Fibroblast of villous mesenchyme (primary cell): ENCODE measurements at regions not wholly inside any gene's neighbourhood (a gene's known extent, or its start where the extent isn't known, plus 50 kb on each side); places are given as distances from the start of the nearest gene placed in this dataset.

Source experiments
- DNase-seq: peaks from one replicate; pipeline ENCODE4 v3.0.0-alpha.2; 2010; ENCODE audit warnings: low read depth
- H3K4me3 ChIP-seq: 2 replicates; pipeline ENCODE4 v1.5.1; 2011; ENCODE audit warnings: low read depth, mild to moderate bottlenecking, low read length
- TF ChIP-seq, protein P1 (sequence below): IDR thresholded peaks from 2 replicates; pipeline ENCODE4 v1.5.1; 2012; ENCODE audit warnings: low read depth, mild to moderate bottlenecking, low read length; ENCODE audit not compliant: insufficient read depth

- no peak overlapping the region for H3K4me3 ChIP-seq
- DNase-seq: no peak
- TF ChIP-seq, protein P1, sequence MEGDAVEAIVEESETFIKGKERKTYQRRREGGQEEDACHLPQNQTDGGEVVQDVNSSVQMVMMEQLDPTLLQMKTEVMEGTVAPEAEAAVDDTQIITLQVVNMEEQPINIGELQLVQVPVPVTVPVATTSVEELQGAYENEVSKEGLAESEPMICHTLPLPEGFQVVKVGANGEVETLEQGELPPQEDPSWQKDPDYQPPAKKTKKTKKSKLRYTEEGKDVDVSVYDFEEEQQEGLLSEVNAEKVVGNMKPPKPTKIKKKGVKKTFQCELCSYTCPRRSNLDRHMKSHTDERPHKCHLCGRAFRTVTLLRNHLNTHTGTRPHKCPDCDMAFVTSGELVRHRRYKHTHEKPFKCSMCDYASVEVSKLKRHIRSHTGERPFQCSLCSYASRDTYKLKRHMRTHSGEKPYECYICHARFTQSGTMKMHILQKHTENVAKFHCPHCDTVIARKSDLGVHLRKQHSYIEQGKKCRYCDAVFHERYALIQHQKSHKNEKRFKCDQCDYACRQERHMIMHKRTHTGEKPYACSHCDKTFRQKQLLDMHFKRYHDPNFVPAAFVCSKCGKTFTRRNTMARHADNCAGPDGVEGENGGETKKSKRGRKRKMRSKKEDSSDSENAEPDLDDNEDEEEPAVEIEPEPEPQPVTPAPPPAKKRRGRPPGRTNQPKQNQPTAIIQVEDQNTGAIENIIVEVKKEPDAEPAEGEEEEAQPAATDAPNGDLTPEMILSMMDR: no peak
Measured at GRCh38 chr1:201747261-201747660, 81.7 kb upstream of the IPO9 start.

DNA sequence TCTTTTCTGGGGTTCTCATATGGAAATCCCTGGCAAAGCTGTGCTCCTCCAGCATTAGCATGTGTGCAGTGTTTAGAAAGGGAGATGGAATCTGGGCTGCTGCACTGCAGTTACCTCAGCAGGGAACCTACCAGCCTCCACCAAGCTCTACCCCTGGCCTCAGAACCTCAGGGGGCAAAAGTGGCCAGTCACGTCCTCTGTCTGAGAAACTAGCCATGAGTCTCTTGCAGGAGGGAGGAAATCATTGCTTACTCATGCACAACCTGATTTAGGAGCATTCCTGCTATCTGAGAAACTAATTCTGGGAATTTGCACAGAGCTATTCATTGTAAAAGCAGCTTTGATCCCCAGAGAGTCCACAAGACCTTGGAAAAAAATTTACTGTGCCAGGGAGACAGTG is 80.6 kb upstream of the IPO9 start:
- DNase-seq: peak; percentile 92
- TF ChIP-seq, protein P1: no peak
- no peak overlapping the region for H3K4me3 ChIP-seq

GRCh38 chr1:201749059-201749690 is 79.8 kb upstream of the IPO9 start:
- DNase-seq: no peak
- TF ChIP-seq, protein P1: no peak
- H3K4me3 ChIP-seq: no peak overlapping the region

DNA sequence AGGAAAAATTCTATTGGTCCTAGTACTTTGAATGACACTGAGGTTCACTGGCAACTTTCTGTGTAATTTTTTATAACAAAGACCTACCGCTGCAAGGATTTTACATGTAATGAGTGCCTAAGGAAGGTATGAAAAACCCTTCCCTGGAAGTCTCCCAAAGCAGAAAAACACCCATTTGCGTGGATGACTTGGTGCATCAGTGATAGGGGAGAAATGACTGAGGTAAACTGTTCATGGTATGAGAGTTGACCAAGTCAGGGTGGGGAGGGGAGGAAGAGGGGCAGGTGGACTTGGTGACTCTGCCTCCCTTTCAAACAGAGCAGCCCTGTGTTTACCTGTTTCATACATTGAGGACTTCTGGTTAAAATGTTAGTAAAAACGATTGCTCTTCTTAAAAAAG is 78.8 kb upstream of the IPO9 start:
- TF ChIP-seq, protein P1: no peak
- no peak for DNase-seq
- H3K4me3 ChIP-seq: no peak overlapping the region

GRCh38 chr1:201750934-201751333 is 78.0 kb upstream of the IPO9 start:
- H3K4me3 ChIP-seq: no peak overlapping the region
- TF ChIP-seq, protein P1: no peak
- peak; percentile 95 for DNase-seq

DNA sequence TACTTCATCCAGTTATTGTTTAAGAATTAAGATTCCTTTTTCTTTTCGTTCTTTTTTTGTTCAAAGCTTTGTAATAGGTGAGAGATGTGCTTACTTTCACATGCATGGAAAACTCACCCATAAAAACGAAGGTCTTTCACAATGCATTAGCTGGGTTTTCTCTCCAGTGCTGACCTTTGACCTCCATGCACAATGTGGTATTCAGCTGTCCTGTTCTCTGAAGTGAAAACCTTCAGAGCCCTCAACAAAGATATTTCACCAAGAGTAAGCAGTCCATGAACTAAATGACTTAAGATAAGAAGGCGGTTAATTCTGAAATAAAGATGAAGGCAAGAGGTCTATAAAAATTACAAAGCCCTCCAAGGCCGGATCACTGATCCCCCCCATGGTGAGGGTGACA is 77.1 kb upstream of the IPO9 start:
- H3K4me3 ChIP-seq: no peak overlapping the region
- TF ChIP-seq, protein P1: no peak
- peak; percentile 96 for DNase-seq

DNA sequence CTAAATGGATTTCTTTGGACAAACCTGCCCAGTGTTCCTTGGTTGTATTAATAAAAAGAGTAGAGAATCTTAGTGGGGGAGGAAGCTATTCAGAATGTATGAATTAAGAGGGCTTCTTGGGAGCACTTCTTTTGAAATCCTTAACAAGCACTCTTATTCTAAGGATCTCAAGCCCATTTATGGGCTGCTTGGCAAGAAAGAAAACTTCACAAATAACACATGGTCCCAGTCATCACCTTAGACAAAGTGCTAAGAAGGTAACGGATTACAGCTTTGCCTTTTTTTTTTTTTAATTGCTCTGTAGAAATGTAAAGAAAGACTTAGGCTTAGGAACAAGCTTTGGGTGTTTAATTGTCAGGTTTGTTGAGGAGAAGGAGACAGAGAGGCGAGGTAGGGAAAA is 76.6 kb upstream of the IPO9 start:
- TF ChIP-seq, protein P1: no peak
- no peak for DNase-seq
- no peak overlapping the region for H3K4me3 ChIP-seq
